Thoracic aorta (tissue), 2 donors: ENCODE measurements at regions not wholly inside any gene's neighbourhood (a gene's known extent, or its start where the extent isn't known, plus 50 kb on each side); places are given as distances from the start of the nearest gene placed in this dataset.

Experiments used
- ATAC-seq: fragments of 150-250 bp; one replicate; pipeline ENCODE4 v1.8.0; 2017; ENCODE audit warnings: low read depth; ENCODE audit not compliant: insufficient number of reproducible peaks, low FRiP score
- DNase-seq: peaks from one replicate; pipeline ENCODE4 v3.0.0-alpha.2; 2020; ENCODE audit warnings: low spot score
- H3K27ac ChIP-seq, 2 donors: fragments of 200-600 bp; sonication (generic); 1 replicate in 1 of 2; 2 replicates in 1 of 2; pipeline ENCODE4 v1.5.1; 2016; ENCODE audit warnings: mild to moderate bottlenecking in 2 of 2, moderate library complexity in 2 of 2
- H3K27me3 ChIP-seq: fragments of 200-600 bp; sonication (generic); replicated peaks from 2 replicates; pipeline ENCODE4 v1.6.0; 2016; ENCODE audit warnings: mild to moderate bottlenecking; ENCODE audit not compliant: insufficient read depth
- H3K36me3 ChIP-seq: fragments of 200-600 bp; sonication (generic); one replicate; pipeline ENCODE4 v1.5.1; 2016
- H3K4me1 ChIP-seq, 2 donors: fragments of 200-600 bp; sonication (generic); 1 replicate in 1 of 2; 2 replicates in 1 of 2; pipeline versions ENCODE4 v1.5.1 to v1.6.0; 2016; ENCODE audit warnings: low read depth in 2 of 2, mild to moderate bottlenecking in 1 of 2; ENCODE audit not compliant: control insufficient read depth in 1 of 2
- H3K4me3 ChIP-seq: fragments of 200-600 bp; sonication (generic); 2 replicates; pipeline ENCODE4 v1.5.1; 2016; ENCODE audit warnings: mild to moderate bottlenecking
- H3K9me3 ChIP-seq: fragments of 200-600 bp; sonication (generic); 2 replicates; pipeline ENCODE4 v1.5.1; 2016
- CTCF ChIP-seq: fragments of 200-600 bp; sonication (generic); IDR thresholded peaks from one replicate; pipeline ENCODE4 v1.5.1; 2019; ENCODE audit warnings: antibody characterized with exemption

- H3K27ac ChIP-seq, result no peak overlapping the region
- H3K4me3 ChIP-seq, result no peak overlapping the region
- ATAC-seq (no peak), DNase-seq (no peak)
- H3K9me3 ChIP-seq, result no peaks in the 10 kb centered on the region
- TF ChIP-seq CTCF, result no peak
- H3K4me1 ChIP-seq, result no peaks in the 10 kb centered on the region
- H3K27me3 ChIP-seq, result no peaks in the 10 kb centered on the region
- H3K36me3 ChIP-seq, result no peaks in the 10 kb centered on the region
Observed at GRCh38 chr20:52921340-52921739, 50.8 kb upstream of the TSHZ2 start.

- DNase-seq, result no peak
- Histone ChIP-seq H3K27me3 (no peaks in the 10 kb centered on the region), H3K4me3 (no peak overlapping the region), H3K4me1 (no peaks in the 10 kb centered on the region), H3K36me3 (no peaks in the 10 kb centered on the region), H3K9me3 (no peaks in the 10 kb centered on the region), H3K27ac (no peak overlapping the region)
- no peak for TF ChIP-seq CTCF
- ATAC-seq, result no peak
Observed at GRCh38 chr20:52918311-52918710, 53.8 kb upstream of the TSHZ2 start.

- no peak for TF ChIP-seq CTCF
- no peak for ATAC-seq
- no peak for DNase-seq
- no peak overlapping the region for H3K27ac ChIP-seq
- H3K4me1 ChIP-seq, result no peaks in the 10 kb centered on the region
- no peaks in the 10 kb centered on the region for H3K9me3 ChIP-seq
- H3K4me3 ChIP-seq, result no peak overlapping the region
- no peaks in the 10 kb centered on the region for H3K36me3 ChIP-seq
- H3K27me3 ChIP-seq, result no peaks in the 10 kb centered on the region
Observed at GRCh38 chr20:52915564-52915963, 56.6 kb upstream of the TSHZ2 start.

GRCh38 chr20:52914870-52915269 lies 57.3 kb upstream of the TSHZ2 start:
- ATAC-seq, result no peak

GRCh38 chr20:52913650-52914387 lies 58.3 kb upstream of the TSHZ2 start:
- no peaks in the 10 kb centered on the region for H3K27me3 ChIP-seq
- no peak for ATAC-seq
- no peaks in the 10 kb centered on the region for H3K9me3 ChIP-seq
- H3K4me3 ChIP-seq, result no peak overlapping the region
- TF ChIP-seq CTCF, result no peak
- no peaks in the 10 kb centered on the region for H3K36me3 ChIP-seq
- no peak for DNase-seq
- H3K4me1 ChIP-seq, result no peaks in the 10 kb centered on the region
- H3K27ac ChIP-seq, result no peak overlapping the region

More at GRCh38 chr20:52914870-52915269, 57.3 kb upstream of the TSHZ2 start:
- Histone ChIP-seq H3K27ac (no peak overlapping the region), H3K4me3 (no peak overlapping the region), H3K27me3 (no peaks in the 10 kb centered on the region), H3K9me3 (no peaks in the 10 kb centered on the region), H3K36me3 (no peaks in the 10 kb centered on the region), H3K4me1 (no peaks in the 10 kb centered on the region)
- no peak for TF ChIP-seq CTCF
- DNase-seq, result no peak
